ENCODE measurements at regions not wholly inside any gene's neighbourhood (a gene's known extent, or its start where the extent isn't known, plus 50 kb on each side); places are given as distances from the start of the nearest gene placed in this dataset.

- no peak for TF ChIP-seq CTCF (IDR thresholded peaks at IDR 0.05)
- TF ChIP-seq POLR2A (IDR thresholded peaks at IDR 0.05), result no peak
- TF ChIP-seq POLR2AphosphoS5 (IDR thresholded peaks at IDR 0.05), result no peak
Observed at GRCh38 chr10:44577533-44577932, 192.6 kb upstream of the CXCL12 start.
